Mesothelial cell of epicardium (in vitro differentiated cells): ENCODE measurements at regions not wholly inside any gene's neighbourhood (a gene's known extent, or its start where the extent isn't known, plus 50 kb on each side); places are given as distances from the start of the nearest gene placed in this dataset.

Experiments used
- DNase-seq, 2 experiments: peaks; one replicate each; pipeline ENCODE4 v3.0.0; 2021; ENCODE audit warnings: low spot score in 2 of 2; ENCODE audit not compliant: unreplicated experiment in 2 of 2
- H3K27ac Mint-ChIP-seq: 2 replicates; pipeline ENCODE4 v1.8.0; 2021; ENCODE audit warnings: mixed read lengths
- H3K27me3 Mint-ChIP-seq: 2 replicates; pipeline ENCODE4 v1.8.0; 2021; ENCODE audit warnings: low read depth, mixed read lengths
- H3K36me3 Mint-ChIP-seq: 2 replicates; pipeline ENCODE4 v1.8.0; 2021; ENCODE audit warnings: mixed read lengths
- H3K4me1 Mint-ChIP-seq: 2 replicates; pipeline ENCODE4 v1.8.0; 2021; ENCODE audit warnings: mixed read lengths
- H3K4me3 Mint-ChIP-seq: 2 replicates; pipeline ENCODE4 v1.8.0; 2021; ENCODE audit warnings: mild to moderate bottlenecking, moderate library complexity, mixed read lengths
- H3K9me3 Mint-ChIP-seq: 2 replicates; pipeline ENCODE4 v1.8.0; 2021; ENCODE audit warnings: mixed read lengths
- CTCF ChIP-seq: fragments of 200-600 bp; sonication (generic); IDR thresholded peaks from one replicate; pipeline ENCODE4 v1.5.0; 2021; ENCODE audit warnings: antibody characterized with exemption; ENCODE audit not compliant: unreplicated experiment

GRCh38 chr18:39611381-39612100 lies 2045.9 kb upstream of the CELF4 start:
- TF ChIP-seq CTCF, result no peak
- Mint-ChIP-seq H3K4me1 (peaks cover 27% of the 10 kb centered on the region), H3K36me3 (no peaks in the 10 kb centered on the region), H3K27ac (peak overlapping the region; percentile 84), H3K4me3 (no peak overlapping the region), H3K27me3 (no peaks in the 10 kb centered on the region), H3K9me3 (no peaks in the 10 kb centered on the region)
- no peak for DNase-seq

GRCh38 chr18:39607034-39607433 lies 2041.4 kb upstream of the CELF4 start:
- Mint-ChIP-seq H3K4me1 (peaks cover 21% of the 10 kb centered on the region), H3K36me3 (no peaks in the 10 kb centered on the region), H3K27ac (peak overlapping the region; percentile 28), H3K27me3 (no peaks in the 10 kb centered on the region), H3K9me3 (no peaks in the 10 kb centered on the region), H3K4me3 (no peak overlapping the region)
- no peak for DNase-seq
- no peak for TF ChIP-seq CTCF

GRCh38 chr18:39604836-39605235 lies 2039.2 kb upstream of the CELF4 start:
- no peak overlapping the region for H3K27ac Mint-ChIP-seq
- H3K9me3 Mint-ChIP-seq, result no peaks in the 10 kb centered on the region
- no peak overlapping the region for H3K4me3 Mint-ChIP-seq
- H3K4me1 Mint-ChIP-seq, result peaks cover 9% of the 10 kb centered on the region
- no peak for DNase-seq
- no peak for TF ChIP-seq CTCF
- no peaks in the 10 kb centered on the region for H3K36me3 Mint-ChIP-seq
- H3K27me3 Mint-ChIP-seq, result no peaks in the 10 kb centered on the region

GRCh38 chr18:39602131-39602530 lies 2036.5 kb upstream of the CELF4 start:
- no peaks in the 10 kb centered on the region for H3K27me3 Mint-ChIP-seq
- peaks cover 6% of the 10 kb centered on the region for H3K4me1 Mint-ChIP-seq
- no peak overlapping the region for H3K27ac Mint-ChIP-seq
- H3K9me3 Mint-ChIP-seq, result no peaks in the 10 kb centered on the region
- H3K4me3 Mint-ChIP-seq, result no peak overlapping the region
- H3K36me3 Mint-ChIP-seq, result no peaks in the 10 kb centered on the region
- no peak for DNase-seq
- TF ChIP-seq CTCF, result no peak

- DNase-seq, result no peak
- Mint-ChIP-seq H3K27ac (no peak overlapping the region), H3K27me3 (no peaks in the 10 kb centered on the region), H3K36me3 (no peaks in the 10 kb centered on the region), H3K4me1 (no peaks in the 10 kb centered on the region), H3K9me3 (no peaks in the 10 kb centered on the region), H3K4me3 (no peak overlapping the region)
- TF ChIP-seq CTCF, result no peak
Measured at GRCh38 chr18:39600894-39601293, 2035.3 kb upstream of the CELF4 start.
